Left lung (tissue), 4 donors: ENCODE measurements at regions not wholly inside any gene's neighbourhood (a gene's known extent, or its start where the extent isn't known, plus 50 kb on each side); places are given as distances from the start of the nearest gene placed in this dataset.

ENCODE experiments used
- ATAC-seq: fragments of 200-7000 bp; cut with Tn5 transposase; one replicate; pipeline ENCODE4 v1.9.1; 2020; ENCODE audit warnings: moderate library complexity
- DNase-seq, 4 donors: peaks; one replicate each; pipeline ENCODE4 v3.0.0-alpha.2; 2013 to 2020
- H3K27ac ChIP-seq, 2 donors: fragments of 200-600 bp; sonication (generic) in 1 of 2; one replicate each; pipeline versions ENCODE4 v1.5.0 to v1.8.0; 2020 to 2021
- H3K27me3 ChIP-seq, 2 donors: fragments of 200-600 bp; sonication (generic) in 1 of 2; one replicate each; pipeline versions ENCODE4 v1.5.0 to v1.8.0; 2020 to 2021
- H3K36me3 ChIP-seq, 2 donors: fragments of 200-600 bp; sonication (generic) in 1 of 2; one replicate each; pipeline versions ENCODE4 v1.5.0 to v1.8.0; 2020 to 2021
- H3K4me1 ChIP-seq, 2 donors: fragments of 200-600 bp; one replicate each; pipeline ENCODE4 v1.8.0; 2021
- H3K4me3 ChIP-seq, 2 donors: fragments of 200-600 bp; sonication (generic) in 1 of 2; one replicate each; pipeline versions ENCODE4 v1.5.0 to v1.8.0; 2020 to 2021; ENCODE audit warnings: mild to moderate bottlenecking in 1 of 2
- H3K9me3 ChIP-seq, 2 donors: fragments of 200-600 bp; sonication (generic) in 1 of 2; one replicate each; pipeline versions ENCODE4 v1.5.0 to v1.8.0; 2020 to 2021
- intact Hi-C, 2 donors: fragments of 100-400 bp; cut with DNase I; formaldehyde crosslinking; loops; one replicate each; pipeline versions ENCODE4 v1.11.2 to v1.14.2; 2022
- TF ChIP-seq, protein P1 (sequence below), 2 donors: fragments of 200-600 bp; sonication (generic) in 1 of 2; IDR thresholded peaks; one replicate each; pipeline versions ENCODE4 v1.5.0 to v1.8.0; 2021; ENCODE audit warnings: antibody characterized with exemption in 2 of 2
- donor health status: DM: no; HTN: yes; CAD: no.
- donor health status: DM: no; HTN: no; CAD: no.

GRCh38 chr4:146023334-146023967 is 84.8 kb upstream of the ZNF827 start:
- H3K9me3 ChIP-seq: no peaks in the 10 kb centered on the region
- TF ChIP-seq, protein P1, sequence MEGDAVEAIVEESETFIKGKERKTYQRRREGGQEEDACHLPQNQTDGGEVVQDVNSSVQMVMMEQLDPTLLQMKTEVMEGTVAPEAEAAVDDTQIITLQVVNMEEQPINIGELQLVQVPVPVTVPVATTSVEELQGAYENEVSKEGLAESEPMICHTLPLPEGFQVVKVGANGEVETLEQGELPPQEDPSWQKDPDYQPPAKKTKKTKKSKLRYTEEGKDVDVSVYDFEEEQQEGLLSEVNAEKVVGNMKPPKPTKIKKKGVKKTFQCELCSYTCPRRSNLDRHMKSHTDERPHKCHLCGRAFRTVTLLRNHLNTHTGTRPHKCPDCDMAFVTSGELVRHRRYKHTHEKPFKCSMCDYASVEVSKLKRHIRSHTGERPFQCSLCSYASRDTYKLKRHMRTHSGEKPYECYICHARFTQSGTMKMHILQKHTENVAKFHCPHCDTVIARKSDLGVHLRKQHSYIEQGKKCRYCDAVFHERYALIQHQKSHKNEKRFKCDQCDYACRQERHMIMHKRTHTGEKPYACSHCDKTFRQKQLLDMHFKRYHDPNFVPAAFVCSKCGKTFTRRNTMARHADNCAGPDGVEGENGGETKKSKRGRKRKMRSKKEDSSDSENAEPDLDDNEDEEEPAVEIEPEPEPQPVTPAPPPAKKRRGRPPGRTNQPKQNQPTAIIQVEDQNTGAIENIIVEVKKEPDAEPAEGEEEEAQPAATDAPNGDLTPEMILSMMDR (IDR thresholded peaks at IDR 0.05): no peak
- intact Hi-C loops: no loop called here
- no peak overlapping the region for H3K4me3 ChIP-seq
- no peak for DNase-seq
- H3K27ac ChIP-seq: no peak overlapping the region
- no peaks in the 10 kb centered on the region for H3K4me1 ChIP-seq
- no peak for ATAC-seq
- H3K27me3 ChIP-seq: no peaks in the 10 kb centered on the region
- no peaks in the 10 kb centered on the region for H3K36me3 ChIP-seq

- DNase-seq (no peak), ATAC-seq (no peak)
- Histone ChIP-seq H3K36me3 (no peaks in the 10 kb centered on the region), H3K27ac (no peak overlapping the region), H3K4me3 (no peak overlapping the region), H3K4me1 (no peaks in the 10 kb centered on the region), H3K9me3 (no peaks in the 10 kb centered on the region), H3K27me3 (no peaks in the 10 kb centered on the region)
- intact Hi-C loops: no loop called here
- TF ChIP-seq, protein P1 (IDR thresholded peaks at IDR 0.05): no peak
These were observed 83.9 kb upstream of the ZNF827 start for GRCh38 chr4:146022541-146022940.

- no peaks in the 10 kb centered on the region for H3K4me1 ChIP-seq
- ATAC-seq: no peak
These were observed 79.6 kb upstream of the ZNF827 start for GRCh38 chr4:146018247-146018646.

GRCh38 chr4:146004730-146005129 is 66.1 kb upstream of the ZNF827 start:
- DNase-seq: no peak
- intact Hi-C loops: no loop called here
- H3K4me1 ChIP-seq: no peaks in the 10 kb centered on the region

More at GRCh38 chr4:146018247-146018646, 79.6 kb upstream of the ZNF827 start:
- DNase-seq: no peak
- TF ChIP-seq, protein P1 (IDR thresholded peaks at IDR 0.05): no peak
- Histone ChIP-seq H3K9me3 (no peaks in the 10 kb centered on the region), H3K4me3 (no peak overlapping the region), H3K27ac (no peak overlapping the region), H3K36me3 (no peaks in the 10 kb centered on the region), H3K27me3 (no peaks in the 10 kb centered on the region)
- intact Hi-C loops: no loop called here

DNA sequence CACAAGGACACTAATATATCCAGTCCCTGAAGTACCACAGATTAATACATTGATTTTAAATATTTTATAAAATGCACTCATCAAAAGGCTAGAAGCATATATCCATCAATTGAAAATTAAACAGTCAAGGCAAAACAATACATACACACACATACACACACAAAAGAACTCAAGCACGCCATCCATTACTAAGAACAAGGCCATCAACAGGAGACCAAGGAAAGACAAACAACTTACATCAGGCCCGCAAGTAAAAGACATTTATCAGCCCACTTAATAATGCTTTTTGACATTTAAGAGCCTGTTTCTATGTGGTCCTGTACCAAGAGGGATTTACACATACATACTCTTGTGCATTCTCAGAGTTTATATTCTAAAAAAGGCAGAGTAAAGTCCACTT is 50.0 kb upstream of the ZNF827 start:
- TF ChIP-seq, protein P1 (IDR thresholded peaks at IDR 0.05): no peak
- Histone ChIP-seq H3K4me3 (no peak overlapping the region), H3K27ac (no peak overlapping the region), H3K4me1 (no peaks in the 10 kb centered on the region), H3K36me3 (no peaks in the 10 kb centered on the region), H3K27me3 (no peaks in the 10 kb centered on the region), H3K9me3 (no peaks in the 10 kb centered on the region)
- no peak for DNase-seq
- no peak for ATAC-seq
- intact Hi-C loops: no loop called here

More at GRCh38 chr4:146004730-146005129, 66.1 kb upstream of the ZNF827 start:
- ATAC-seq: no peak
- Histone ChIP-seq H3K27me3 (no peaks in the 10 kb centered on the region), H3K4me3 (no peak overlapping the region), H3K27ac (no peak overlapping the region), H3K9me3 (peaks cover 0 to 13% of the 10 kb centered on the region in 2 donors), H3K36me3 (no peaks in the 10 kb centered on the region)
- TF ChIP-seq, protein P1 (IDR thresholded peaks at IDR 0.05): no peak
